ENCODE measurements at regions not wholly inside any gene's neighbourhood (a gene's known extent, or its start where the extent isn't known, plus 50 kb on each side); places are given as distances from the start of the nearest gene placed in this dataset.
"Not testable (repeated sequence)": the region's sequence is repeated elsewhere in the genome, so short reads cannot be mapped to it uniquely, and the experiment has no call there.

- DNase-seq (ENCODE audit: low spot score): no peak
These were observed 185.8 kb upstream of the NREP start for GRCh38 chr5:111942661-111943401.

GRCh38 chr5:111942201-111942600 is 185.2 kb upstream of the NREP start:
- no peak for DNase-seq (ENCODE audit: low spot score)

- DNase-seq (ENCODE audit: low spot score): no peak
These were observed 180.1 kb upstream of the NREP start for GRCh38 chr5:111937094-111937493.

- DNase-seq (ENCODE audit: low spot score): no peak
These were observed 178.8 kb upstream of the NREP start for GRCh38 chr5:111935835-111936234.

- no peak for DNase-seq (ENCODE audit: low spot score)
These were observed 178.0 kb upstream of the NREP start for GRCh38 chr5:111935009-111935408.

GRCh38 chr5:111934511-111934910 is 177.5 kb upstream of the NREP start:
- DNase-seq (ENCODE audit: low spot score): no peak

- DNase-seq (ENCODE audit: low spot score): no peak
These were observed 176.1 kb upstream of the NREP start for GRCh38 chr5:111933086-111933485.

GRCh38 chr5:111932628-111933027 is 175.6 kb upstream of the NREP start:
- no peak for DNase-seq (ENCODE audit: low spot score)

GRCh38 chr5:111932199-111932598 is 175.2 kb upstream of the NREP start:
- DNase-seq (ENCODE audit: low spot score): no peak

- no peak for DNase-seq (ENCODE audit: low spot score)
These were observed 174.7 kb upstream of the NREP start for GRCh38 chr5:111931655-111932054.

GRCh38 chr5:111930905-111931461 is 174.0 kb upstream of the NREP start:
- DNase-seq (ENCODE audit: low spot score): no peak

GRCh38 chr5:111930449-111930848 is 173.5 kb upstream of the NREP start:
- DNase-seq (ENCODE audit: low spot score): no peak

GRCh38 chr5:111929867-111930266 is 172.9 kb upstream of the NREP start:
- no peak for DNase-seq (ENCODE audit: low spot score)

- no peak for DNase-seq (ENCODE audit: low spot score)
These were observed 172.3 kb upstream of the NREP start for GRCh38 chr5:111929261-111929660.

GRCh38 chr5:111928511-111928910 is 171.5 kb upstream of the NREP start:
- DNase-seq (ENCODE audit: low spot score): no peak

GRCh38 chr5:111927191-111927590 is 170.2 kb upstream of the NREP start:
- no peak for DNase-seq (ENCODE audit: low spot score)

- no peak for DNase-seq (ENCODE audit: low spot score)
These were observed 169.0 kb upstream of the NREP start for GRCh38 chr5:111926026-111926425.

GRCh38 chr5:111922344-111922743 is 165.3 kb upstream of the NREP start:
- DNase-seq (ENCODE audit: low spot score): no peak

GRCh38 chr5:111921691-111922090 is 164.7 kb upstream of the NREP start:
- DNase-seq (ENCODE audit: low spot score): not testable (repeated sequence)

- DNase-seq (ENCODE audit: low spot score): no peak
These were observed 158.1 kb upstream of the NREP start for GRCh38 chr5:111914966-111915636.

GRCh38 chr5:111902436-111902835 is 145.4 kb upstream of the NREP start:
- DNase-seq (ENCODE audit: low spot score): no peak

- DNase-seq (ENCODE audit: low spot score): no peak
These were observed 144.3 kb upstream of the NREP start for GRCh38 chr5:111901296-111901695.

GRCh38 chr5:111892949-111893348 is 136.0 kb upstream of the NREP start:
- DNase-seq (ENCODE audit: low spot score): no peak
